ENCODE measurements at regions not wholly inside any gene's neighbourhood (a gene's known extent, or its start where the extent isn't known, plus 50 kb on each side); places are given as distances from the start of the nearest gene placed in this dataset.

DNA sequence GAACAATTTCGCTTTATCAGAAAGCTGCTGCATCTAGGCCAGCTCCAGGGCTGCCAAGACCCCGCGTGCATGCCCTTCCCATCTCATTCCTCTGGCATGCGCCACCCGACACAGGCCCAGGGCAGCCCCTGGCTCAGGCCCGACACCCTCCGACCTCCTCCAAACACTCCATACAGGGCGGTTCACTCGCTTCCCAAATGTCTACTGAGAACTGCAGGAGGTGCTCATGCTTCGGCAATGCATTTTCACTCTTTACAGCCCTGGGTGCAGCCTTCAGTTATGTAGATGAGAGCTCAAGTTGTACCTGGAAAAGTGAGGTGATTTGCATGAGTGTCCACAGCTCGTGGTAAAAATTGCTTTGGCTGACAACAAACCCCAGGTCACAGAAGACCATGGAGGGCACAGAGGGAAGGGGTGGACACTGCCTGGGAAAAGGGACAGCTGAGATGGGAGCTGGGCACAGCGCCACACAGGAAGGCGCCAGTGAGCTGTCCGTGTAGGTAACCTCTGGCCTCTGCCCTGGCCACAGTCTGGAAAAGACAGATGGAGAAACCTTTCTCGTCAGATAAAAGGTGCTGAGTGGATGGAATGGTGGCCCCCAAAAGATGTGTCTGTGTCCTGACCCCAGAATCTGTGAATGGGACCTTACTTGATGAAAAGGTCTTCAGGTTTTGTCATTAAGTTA, 1351.9 kb downstream of the BRD1 start:
- no peak for DNase-seq (ENCODE audit: low read depth)

DNA sequence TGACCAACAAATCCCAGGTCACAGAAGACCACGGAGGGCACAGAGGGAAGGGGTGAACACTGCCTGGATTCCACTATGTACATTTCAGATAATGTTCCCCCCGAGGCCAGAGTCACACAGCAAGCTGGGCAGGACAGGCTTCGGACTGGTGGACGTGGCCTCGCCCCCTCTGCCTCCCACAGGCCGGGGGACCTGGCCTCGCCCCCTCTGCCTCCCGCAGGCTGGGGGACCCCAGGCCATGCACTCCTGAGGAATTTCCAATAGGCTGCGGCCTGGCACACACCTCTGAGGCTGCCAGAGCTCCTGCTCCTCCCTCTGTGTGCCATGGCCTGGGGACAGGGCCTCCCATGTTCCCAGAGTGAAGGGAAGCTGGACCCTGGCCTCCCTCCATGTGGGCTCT, 1352.8 kb downstream of the BRD1 start:
- DNase-seq (ENCODE audit: low read depth): no peak

DNA sequence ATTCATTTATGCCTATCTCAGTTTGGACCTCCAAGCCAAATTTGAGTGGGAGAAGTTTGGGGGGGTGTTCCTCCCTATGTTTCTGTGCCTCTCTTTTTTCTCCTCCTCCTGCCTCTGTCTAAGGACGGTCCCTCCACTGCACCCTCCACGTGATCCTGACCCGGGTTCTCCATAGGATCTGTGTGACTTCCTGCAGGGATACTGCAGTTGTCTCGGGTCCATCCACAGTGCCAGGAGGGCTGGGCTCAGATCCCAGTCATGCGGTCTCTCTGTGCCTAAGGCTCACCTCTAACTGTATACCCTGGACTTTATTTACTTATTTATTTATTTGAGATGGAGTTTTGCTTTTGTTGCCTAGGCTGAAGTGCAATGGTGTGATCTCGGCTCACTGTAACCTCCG, 1354.5 kb downstream of the BRD1 start:
- no peak for DNase-seq (ENCODE audit: low read depth)

DNA sequence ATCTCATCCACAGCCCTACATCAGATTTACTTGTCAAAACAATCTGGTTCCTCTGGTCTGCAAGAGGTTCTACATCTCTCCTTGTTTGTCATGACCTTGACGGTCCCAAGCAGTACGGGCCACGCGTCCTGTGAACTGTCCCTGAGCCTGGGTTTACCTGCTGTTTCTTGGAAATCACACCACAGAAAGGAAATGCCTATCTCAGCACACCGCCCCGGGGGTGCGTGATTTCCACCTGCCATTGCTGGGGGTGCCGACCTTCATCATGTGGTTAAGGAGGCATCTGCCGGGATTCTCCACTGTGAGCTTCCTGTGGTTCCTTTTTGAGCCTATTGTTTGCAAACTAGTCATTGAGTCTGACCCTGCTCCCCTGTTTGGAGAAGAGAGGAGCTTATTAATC, 1363.4 kb downstream of the BRD1 start:
- no peak for DNase-seq (ENCODE audit: low read depth)

DNA sequence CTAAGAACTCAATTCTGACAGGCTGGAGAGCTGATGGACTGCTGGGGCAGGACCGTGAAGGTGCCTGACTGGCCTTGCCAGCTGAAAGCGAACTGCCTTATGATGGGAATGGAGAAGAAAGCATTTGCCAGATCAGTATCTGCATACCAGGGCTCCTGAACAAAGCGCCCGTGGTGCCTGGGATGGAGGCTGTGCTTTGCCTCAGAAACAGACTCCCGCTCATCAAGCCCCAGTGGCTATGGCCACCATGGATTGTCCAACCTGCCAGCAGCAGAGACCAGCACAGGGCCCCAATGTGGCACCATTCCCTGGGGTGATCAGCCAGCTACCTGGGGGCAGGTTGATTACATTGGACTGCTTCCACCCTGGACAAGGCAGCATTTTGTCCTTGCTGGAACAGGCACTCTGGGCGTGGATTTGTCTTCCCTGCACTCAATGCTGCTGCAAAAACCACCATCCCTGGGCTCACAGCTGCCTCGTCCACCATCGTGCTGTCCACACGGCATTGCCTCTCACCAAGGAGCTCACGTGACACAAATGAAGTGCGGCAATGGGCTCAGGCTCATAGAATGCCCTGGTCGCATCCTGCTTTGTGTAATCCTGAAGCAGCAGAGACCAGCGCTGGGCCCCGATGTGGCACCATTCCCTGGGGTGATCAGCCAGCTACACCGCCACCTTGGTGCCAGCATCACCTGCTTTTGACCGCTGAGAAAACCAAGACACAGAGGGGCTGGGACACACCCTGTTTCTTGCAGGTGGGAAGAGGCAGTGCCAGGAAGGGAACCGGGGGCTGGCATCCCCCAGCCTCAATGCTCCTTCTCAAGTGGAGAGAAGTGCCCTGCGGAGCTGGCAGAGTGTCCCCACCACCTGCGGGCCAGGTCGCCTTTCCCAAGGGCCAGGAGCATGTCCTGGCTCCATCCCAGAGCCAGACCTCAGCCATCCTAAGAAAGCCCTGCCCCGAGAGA, 1367.5 kb downstream of the BRD1 start:
- DNase-seq (ENCODE audit: low read depth): no peak

DNA sequence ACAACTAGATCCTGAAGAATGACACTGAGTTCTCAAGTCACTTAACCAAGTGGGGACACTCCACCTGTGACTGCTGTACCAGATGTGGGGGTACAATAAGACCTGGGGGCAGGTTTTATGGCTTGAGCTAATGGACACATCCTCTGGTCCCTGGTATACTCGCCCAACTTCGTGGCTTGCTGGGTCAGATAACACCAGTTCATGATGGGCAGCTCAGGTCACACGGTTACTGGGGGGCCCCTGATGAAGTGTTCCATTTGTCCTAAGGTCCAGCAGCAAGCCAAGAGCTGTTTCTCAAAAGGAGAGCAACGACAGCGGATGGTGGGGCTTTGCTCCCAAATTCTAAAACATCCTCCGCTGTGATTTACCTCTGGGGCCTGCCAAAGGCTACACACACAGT, 1368.4 kb downstream of the BRD1 start:
- no peak for DNase-seq (ENCODE audit: low read depth)

DNA sequence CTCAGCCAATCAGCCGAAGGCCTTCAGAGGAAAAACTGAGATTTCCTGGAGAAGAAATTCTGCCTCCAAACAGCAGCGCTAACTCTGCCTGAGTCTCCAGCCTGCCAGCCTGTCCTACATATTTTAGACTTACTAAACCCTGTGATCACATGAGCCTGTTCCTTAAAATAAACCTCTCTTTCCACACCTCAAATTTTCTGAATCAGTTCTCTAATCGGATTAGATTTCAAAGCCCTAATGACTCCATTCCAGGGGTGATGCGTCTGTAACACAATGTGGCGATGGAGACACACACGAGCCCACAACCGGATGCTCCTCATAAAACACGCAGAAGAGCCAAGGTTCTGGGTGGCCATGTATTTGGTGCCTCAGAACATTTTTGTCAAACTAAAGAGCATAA, 1371.2 kb downstream of the BRD1 start:
- no peak for DNase-seq (ENCODE audit: low read depth)

DNA sequence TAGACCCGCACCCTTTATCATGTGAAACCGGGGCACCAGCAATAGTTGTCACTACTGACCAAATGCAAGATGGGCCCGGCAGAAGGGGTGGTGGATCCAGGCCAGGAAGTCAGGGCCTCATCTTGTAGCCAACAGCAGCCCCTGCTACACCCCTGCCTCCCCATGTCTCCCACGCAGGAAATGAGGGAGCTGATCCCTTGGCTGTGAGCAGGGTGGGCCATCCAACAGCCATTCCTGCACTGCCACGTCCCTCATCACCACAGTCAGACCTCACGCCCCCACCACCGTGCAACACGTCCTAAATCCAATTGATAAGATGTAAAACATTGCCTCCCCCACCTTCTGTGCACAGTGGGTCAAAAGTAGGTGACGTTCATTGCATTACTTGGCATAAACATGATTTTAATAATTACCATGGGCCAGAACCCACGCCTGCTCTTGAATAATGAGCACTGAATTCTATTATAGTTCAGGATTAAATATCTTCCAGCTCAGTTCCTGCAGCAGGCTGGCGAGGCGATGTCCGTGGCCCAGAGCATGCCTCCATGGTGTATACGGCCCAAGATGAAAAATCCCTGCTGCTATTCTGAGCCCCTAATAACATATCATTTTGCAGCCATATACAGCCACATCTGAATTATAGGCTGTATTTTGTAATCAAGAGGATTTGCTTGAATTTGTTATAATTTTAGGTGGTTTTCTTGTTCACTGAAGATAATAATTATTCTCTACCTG, 1373.8 kb downstream of the BRD1 start:
- no peak for DNase-seq (ENCODE audit: low read depth)

DNA sequence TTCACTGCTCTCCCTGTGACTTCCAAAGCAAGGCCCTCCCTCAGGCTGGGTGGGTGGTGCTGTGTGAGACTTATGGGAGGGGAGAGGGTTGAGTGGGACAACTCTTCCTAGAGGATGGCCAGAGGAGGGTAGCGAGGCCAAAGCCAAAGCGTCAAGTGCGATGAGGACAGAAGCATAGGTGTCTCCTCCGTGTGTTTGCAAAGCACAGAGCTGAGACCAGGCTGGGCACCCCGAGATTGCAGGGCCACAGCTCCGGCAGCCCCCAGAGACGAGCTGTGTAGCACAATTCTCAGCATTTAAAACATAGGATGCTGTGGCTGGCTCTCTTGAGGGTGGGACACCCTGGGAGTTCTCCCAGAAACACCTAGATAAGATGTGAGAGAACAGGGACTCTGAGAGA, 1374.5 kb downstream of the BRD1 start:
- no peak for DNase-seq (ENCODE audit: low read depth)

DNA sequence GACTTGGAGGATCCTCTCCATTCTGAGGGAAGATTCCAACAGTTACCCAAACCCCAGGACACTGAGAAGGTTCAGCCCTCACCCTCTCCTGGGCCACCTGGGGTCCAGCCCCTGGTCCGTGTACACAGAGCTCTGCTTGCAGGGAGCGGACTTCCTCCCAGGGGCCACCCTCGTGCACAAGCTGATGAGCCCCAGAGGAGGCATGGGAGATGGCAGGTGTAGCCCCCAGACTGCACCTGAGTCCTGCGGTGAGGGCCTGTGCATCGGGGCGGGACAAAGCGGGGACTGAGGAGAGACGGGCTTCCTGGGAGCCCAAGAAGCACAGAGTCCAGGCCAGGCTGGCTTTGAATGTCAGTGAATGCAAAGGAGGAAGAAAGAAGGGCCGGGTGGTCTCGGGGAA, 1374.9 kb downstream of the BRD1 start:
- DNase-seq (ENCODE audit: low read depth): no peak

DNA sequence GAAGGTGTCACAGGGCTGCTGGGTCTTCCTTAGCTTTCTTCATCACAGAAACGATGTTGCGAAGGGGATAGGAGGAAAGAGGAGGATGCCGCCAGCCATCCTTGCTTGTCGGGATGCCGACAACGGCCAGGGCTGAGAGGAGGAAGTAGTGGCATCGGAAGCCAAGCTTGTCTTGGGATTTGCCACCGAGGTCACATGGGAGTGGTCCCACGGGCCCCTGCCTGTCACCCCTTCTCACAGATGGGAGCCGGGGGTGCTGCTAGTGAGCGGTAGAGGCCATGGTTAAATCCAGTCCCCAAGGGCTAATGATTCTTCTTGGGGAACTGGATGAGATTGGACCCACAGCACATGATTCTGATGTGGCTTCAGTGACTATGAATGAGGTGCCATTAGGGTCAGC, 1375.8 kb downstream of the BRD1 start:
- DNase-seq (ENCODE audit: low read depth): no peak

DNA sequence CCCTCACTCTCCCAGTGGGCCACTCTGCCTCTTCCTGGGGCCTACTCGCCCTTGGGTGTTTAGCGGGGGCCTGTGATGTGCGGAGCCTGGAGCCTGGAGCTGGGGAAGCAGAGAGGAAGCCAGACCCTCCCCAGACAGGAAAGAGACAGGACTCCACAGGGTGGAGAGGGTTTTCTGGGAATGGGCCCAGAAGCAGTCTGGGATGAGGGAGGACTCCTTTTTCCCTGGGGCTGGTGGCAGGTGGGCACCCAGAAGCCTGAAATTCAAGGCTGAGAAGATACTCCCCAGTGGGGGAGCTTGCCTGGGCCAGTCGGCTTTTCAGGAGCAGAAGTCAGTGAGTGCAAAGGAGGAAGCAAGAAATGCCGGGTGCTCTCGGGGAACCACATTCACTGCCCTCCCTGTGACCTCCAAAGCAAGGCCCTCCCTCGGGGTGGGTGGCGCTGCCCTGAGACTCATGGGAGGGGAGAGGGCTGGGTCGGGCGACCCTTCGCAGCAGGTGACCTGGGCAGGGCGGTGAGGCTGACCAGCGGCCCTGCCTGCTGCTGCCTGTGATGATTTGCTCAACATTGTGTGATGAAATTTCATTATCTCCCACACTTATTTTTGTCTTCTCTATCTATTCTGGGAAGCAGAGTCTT, 1377.4 kb downstream of the BRD1 start:
- no peak for DNase-seq (ENCODE audit: low read depth)

DNA sequence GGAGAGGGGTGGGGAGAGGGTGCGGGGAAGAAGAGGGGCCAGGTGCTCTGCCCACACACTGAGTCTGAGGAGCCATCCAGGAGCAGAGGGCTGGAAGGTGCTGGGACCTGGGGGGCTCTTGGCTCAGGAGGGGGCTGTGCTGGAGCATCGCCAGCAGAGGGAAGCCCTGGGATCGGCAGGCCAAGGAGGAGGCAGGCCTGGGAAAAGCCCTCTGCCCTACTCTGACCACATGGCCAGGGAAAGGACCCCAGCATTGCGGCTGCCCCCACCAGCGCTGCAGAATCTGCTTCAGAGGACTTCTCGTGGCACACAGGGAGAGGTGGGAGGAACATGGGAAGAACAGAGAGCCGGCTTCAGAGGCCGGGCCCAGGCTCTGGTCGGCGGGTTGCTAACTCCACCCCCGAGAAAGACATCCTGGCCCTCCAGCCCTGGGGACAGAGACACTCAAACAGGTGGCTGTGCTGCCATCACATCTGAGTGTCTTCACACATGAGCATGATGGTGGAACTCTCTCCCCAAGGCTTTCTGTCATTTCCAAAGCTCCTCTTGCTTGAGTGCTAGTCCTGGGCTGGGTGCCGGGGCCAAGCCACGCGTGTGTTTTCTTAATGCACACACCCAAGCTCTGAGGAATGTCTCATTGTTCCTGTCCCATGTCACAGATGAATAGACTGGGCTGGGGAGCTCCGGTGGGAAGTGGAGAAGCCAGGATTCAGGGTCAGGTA, 1378.0 kb downstream of the BRD1 start:
- no peak for DNase-seq (ENCODE audit: low read depth)

DNA sequence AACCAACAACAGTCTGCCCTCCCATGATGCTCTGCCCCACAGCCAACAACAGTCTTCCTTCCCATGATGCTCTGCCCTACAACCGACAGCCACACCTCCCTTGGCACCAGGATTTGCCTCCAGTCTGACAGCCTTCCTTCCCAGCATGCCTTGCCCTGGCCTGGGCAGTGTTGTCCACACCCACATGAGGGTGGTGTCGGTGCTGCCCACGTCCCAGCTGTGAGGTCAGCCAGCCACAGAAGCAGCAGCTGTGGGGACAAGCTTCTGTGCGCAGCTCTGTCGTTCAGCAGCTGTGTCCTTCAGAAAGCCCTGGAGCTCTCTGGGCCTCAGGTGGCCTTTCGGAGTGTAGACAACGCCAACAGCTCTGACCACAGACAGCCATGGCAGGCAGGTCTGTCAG, 1378.9 kb downstream of the BRD1 start:
- DNase-seq (ENCODE audit: low read depth): no peak

DNA sequence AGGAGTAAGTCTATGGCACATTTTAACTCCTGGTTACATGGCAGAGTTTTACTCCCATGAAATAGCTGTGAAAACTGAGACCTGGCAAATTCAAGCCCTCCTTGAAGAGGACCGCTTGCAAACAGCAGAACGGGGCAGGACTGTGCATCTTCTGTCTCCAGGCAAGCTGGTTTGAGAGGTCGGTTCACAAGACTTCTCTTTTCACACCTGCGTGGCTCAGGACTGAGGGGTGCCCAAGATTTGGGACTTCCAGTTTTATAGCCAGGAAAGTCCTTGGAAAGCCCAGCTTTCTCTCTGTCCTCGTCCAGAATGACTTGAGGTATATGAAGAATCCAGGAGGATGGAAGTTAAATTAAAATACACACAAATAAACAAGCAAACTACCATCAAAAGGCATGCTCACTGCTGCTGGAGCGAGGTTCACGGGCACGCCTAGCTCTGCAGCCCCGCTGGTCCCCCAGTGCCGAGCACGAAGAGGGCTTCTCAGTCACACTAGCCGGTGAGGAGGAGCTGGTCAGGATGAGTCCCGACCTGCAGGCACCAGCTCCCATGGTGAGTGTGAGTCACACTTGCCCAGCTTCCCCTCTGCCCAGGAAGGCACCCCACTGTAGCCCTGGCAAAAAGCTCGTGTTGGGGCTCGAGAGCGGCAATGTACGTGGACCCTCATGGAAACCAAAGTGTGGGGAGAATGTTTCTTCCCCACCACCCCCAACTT, 1382.4 kb downstream of the BRD1 start:
- no peak for DNase-seq (ENCODE audit: low read depth)

DNA sequence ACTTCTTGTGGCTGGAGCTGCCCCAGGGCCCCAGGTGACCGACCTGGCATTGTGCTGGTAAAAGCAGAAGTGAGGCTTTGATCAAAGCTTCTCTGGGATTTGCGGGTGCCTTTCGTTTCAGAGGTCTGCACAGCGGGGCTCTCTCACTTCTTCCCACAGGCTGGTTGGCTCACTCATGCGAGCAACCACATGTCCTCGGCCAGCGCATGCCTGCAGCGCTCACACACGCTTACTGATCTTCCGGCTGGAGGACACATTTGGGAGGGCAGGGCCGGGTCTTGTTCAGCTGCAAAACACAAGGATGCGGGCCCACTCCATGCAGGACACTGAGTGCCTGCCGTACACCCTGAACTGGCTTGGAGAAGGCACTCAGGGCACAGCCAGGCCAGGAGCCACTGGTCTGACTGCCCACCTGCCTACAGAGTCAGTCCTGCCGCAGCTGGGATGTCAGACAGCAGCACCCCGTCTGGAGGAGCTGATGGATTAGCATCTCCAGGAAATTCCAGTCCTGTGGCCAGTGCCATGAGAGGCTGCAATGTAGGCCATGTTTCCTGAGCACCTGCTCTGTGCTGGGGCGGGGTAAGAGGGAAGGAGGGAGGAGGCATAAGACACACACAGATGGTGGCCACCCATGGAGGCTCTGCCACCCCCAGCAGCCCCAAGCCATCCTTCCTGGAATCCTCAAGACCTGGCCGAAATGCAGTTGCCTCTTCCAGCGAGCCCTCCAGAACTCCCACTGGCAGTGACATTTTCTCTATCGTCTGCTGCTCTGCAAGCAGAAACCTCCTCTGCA, 1383.2 kb downstream of the BRD1 start:
- DNase-seq (ENCODE audit: low read depth): no peak

DNA sequence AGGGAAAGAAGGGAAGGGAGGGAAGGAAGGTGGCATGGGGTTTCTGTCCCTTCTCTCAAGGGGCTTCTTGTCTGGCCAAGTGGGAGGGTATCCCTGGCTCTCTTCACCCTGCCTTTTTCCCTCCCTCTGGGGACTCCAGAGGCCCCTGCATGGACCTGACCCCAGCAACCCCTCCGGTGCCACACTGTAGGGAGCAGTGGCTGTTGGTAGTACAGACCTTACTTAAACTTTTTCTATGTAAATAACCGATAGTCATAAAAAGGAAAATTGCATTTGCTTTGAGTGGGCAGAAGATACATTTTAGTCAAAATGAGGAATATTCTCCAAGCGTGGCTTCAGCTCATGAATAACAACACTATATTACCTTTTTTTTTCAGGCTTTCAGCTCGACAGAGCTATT, 1384.0 kb downstream of the BRD1 start:
- no peak for DNase-seq (ENCODE audit: low read depth)

DNA sequence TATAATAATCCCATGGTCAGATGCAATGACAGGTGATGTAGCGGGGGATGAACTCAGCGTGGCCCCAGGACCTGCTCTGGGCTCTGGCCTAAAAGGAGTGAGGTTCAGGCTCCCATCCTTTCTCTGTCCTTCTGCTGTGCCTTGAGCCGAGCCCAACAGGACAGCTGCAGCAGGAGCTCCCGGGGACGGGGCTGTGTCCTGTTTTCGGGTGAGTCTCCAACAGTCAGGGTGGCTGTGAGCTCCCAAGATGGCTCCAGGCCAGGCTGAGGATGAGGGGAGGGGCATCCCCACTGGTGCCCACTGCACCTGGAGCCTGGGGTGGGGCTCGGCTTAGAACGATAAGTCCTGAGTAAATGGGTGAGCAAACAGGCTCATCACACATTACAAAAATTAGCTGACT, 1385.0 kb downstream of the BRD1 start:
- no peak for DNase-seq (ENCODE audit: low read depth)

DNA sequence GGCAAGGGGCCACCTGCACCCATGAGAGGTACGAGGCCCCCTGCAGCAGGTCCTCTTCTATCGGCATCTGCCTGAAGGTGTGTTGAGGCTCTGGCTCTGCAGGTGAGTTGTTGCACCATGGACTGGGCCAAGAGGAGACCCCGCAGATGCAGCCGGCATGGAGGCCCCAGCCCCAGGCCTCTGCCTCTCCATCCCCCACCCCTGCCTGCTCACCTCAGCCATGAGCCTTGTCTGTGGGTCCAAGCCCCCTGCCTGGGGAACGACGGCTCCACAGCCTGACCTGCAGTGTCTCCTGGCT, 1386.2 kb downstream of the BRD1 start:
- no peak for DNase-seq (ENCODE audit: low read depth)

Data from GM04503 (cell line).